ENCODE measurements at regions not wholly inside any gene's neighbourhood (a gene's known extent, or its start where the extent isn't known, plus 50 kb on each side); places are given as distances from the start of the nearest gene placed in this dataset.

GRCh38 chr6:120493505-120493904 lies 840.8 kb downstream of the TBC1D32 start:
- H3K9me2 ChIP-seq (ENCODE audit: insufficient read depth, low read length): no peaks in the 10 kb centered on the region
- CTCF ChIA-PET (ENCODE audit: unreplicated experiment): no interaction called here
- H3K4me1 ChIP-seq (ENCODE audit: insufficient read depth, low read length, poor library complexity, severe bottlenecking): no peaks in the 10 kb centered on the region
- no peaks in the 10 kb centered on the region for H4K20me1 ChIP-seq (ENCODE audit: insufficient read depth, low read length)
- intact Hi-C loops (cut with micrococcal nuclease; ENCODE audit: unreplicated experiment): no loop called here
- H3K36me3 ChIP-seq (ENCODE audit: insufficient read depth, low read length): no peaks in the 10 kb centered on the region
- BruUV-seq (replicated peaks): no TSS peak
- H3K79me2 ChIP-seq (ENCODE audit: insufficient read depth, low read depth, low read length): no peaks in the 10 kb centered on the region
- no peak for DNase-seq (ENCODE audit: low spot score)
- no peak overlapping the region for H2AFZ ChIP-seq (ENCODE audit: low read length)
- H3K4me2 ChIP-seq (ENCODE audit: low read length): no peak overlapping the region
- H3K9me3 ChIP-seq (ENCODE audit: low read length): no peaks in the 10 kb centered on the region
- H3K4me3 ChIP-seq (ENCODE audit: low read depth, low read length, poor library complexity, severe bottlenecking): no peak overlapping the region
- no peak overlapping the region for H3K27ac ChIP-seq (ENCODE audit: low read depth, low read length, poor library complexity, severe bottlenecking)
- TF ChIP-seq EZH2phosphoT487 (IDR thresholded peaks at IDR 0.05; ENCODE audit: borderline replicate concordance, low read depth, low read length): no peak
- TF ChIP-seq CTCF (conservative IDR thresholded peaks at IDR 0.05; ENCODE audit: low read length): no peak
- POLR2A ChIA-PET: no interaction called here

DNA sequence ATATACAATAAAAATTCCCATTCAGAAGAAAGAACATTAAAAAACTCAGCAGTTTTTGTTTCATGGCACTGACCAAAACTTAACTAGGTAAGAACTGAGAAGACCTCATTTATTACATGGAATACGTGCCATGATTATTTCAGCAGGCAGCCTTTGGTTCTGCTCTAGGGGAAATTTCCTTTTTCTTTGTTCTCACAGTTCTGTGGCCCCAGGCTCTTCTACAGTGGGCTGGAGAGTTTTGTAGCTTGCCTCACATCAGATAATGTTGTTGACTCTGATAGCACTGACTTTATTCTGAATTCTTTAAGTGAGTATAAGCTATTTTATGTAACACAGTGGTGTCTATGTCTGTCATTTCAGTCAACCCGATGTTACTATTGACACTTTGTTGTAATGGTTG lies 844.3 kb downstream of the TBC1D32 start:
- BruUV-seq (replicated peaks): no TSS peak

DNA sequence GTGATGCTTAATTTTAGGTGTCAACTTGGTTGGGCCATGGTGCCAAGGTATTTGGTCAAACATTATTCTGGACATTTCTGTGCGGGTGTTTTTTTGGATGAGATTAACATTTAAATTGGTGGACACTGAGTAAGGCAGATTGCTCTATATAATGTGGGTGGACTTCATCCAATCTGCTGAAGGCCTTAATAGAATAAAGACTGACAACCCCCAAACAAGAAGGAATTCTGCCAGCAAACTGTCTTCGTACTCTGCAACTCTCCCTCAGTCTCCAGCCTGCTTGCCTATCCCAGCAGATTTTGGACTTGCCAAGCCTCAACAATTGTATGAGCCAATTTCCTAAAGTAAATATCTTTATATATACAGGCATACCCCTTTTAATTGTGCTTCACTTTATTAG lies 850.1 kb downstream of the TBC1D32 start:
- DNase-seq (ENCODE audit: low spot score): no peak
- intact Hi-C loops (cut with micrococcal nuclease; ENCODE audit: unreplicated experiment): no loop called here

More for the DNA sequence above, 844.3 kb downstream of the TBC1D32 start:
- Histone ChIP-seq H3K9me2 (ENCODE audit: insufficient read depth, low read length) (no peaks in the 10 kb centered on the region), H3K4me3 (ENCODE audit: low read depth, low read length, poor library complexity, severe bottlenecking) (no peak overlapping the region), H3K9me3 (ENCODE audit: low read length) (no peaks in the 10 kb centered on the region), H3K36me3 (ENCODE audit: insufficient read depth, low read length) (no peaks in the 10 kb centered on the region), H3K4me2 (ENCODE audit: low read length) (no peak overlapping the region), H4K20me1 (ENCODE audit: insufficient read depth, low read length) (no peaks in the 10 kb centered on the region), H3K79me2 (ENCODE audit: insufficient read depth, low read depth, low read length) (no peaks in the 10 kb centered on the region), H3K4me1 (ENCODE audit: insufficient read depth, low read length, poor library complexity, severe bottlenecking) (no peaks in the 10 kb centered on the region), H2AFZ (ENCODE audit: low read length) (no peak overlapping the region), H3K27ac (ENCODE audit: low read depth, low read length, poor library complexity, severe bottlenecking) (no peak overlapping the region)
- DNase-seq (ENCODE audit: low spot score): no peak
- TF ChIP-seq CTCF (conservative IDR thresholded peaks at IDR 0.05; ENCODE audit: low read length) (no peak), EZH2phosphoT487 (IDR thresholded peaks at IDR 0.05; ENCODE audit: borderline replicate concordance, low read depth, low read length) (no peak)
- ChIA-PET CTCF (ENCODE audit: unreplicated experiment) (no interaction called here), POLR2A (no interaction called here)
- intact Hi-C loops (cut with micrococcal nuclease; ENCODE audit: unreplicated experiment): no loop called here

More for the DNA sequence above, 850.1 kb downstream of the TBC1D32 start:
- ChIA-PET CTCF (ENCODE audit: unreplicated experiment) (no interaction called here), POLR2A (no interaction called here)
- H3K4me1 ChIP-seq (ENCODE audit: insufficient read depth, low read length, poor library complexity, severe bottlenecking): no peaks in the 10 kb centered on the region
- H3K9me3 ChIP-seq (ENCODE audit: low read length): no peaks in the 10 kb centered on the region
- no peak overlapping the region for H3K27ac ChIP-seq (ENCODE audit: low read depth, low read length, poor library complexity, severe bottlenecking)
- H3K4me2 ChIP-seq (ENCODE audit: low read length): no peak overlapping the region
- no peaks in the 10 kb centered on the region for H3K79me2 ChIP-seq (ENCODE audit: insufficient read depth, low read depth, low read length)
- no peaks in the 10 kb centered on the region for H3K9me2 ChIP-seq (ENCODE audit: insufficient read depth, low read length)
- no peaks in the 10 kb centered on the region for H4K20me1 ChIP-seq (ENCODE audit: insufficient read depth, low read length)
- no peaks in the 10 kb centered on the region for H3K36me3 ChIP-seq (ENCODE audit: insufficient read depth, low read length)
- TF ChIP-seq CTCF (conservative IDR thresholded peaks at IDR 0.05; ENCODE audit: low read length) (no peak), EZH2phosphoT487 (IDR thresholded peaks at IDR 0.05; ENCODE audit: borderline replicate concordance, low read depth, low read length) (no peak)
- H3K4me3 ChIP-seq (ENCODE audit: low read depth, low read length, poor library complexity, severe bottlenecking): no peak overlapping the region
- no TSS peak for BruUV-seq (replicated peaks)
- H2AFZ ChIP-seq (ENCODE audit: low read length): no peak overlapping the region
